Lung (tissue), 11 donors: ENCODE measurements at regions not wholly inside any gene's neighbourhood (a gene's known extent, or its start where the extent isn't known, plus 50 kb on each side); places are given as distances from the start of the nearest gene placed in this dataset.

Source experiments
- ATAC-seq: fragments of 200-7000 bp; cut with Tn5 transposase; one replicate; pipeline ENCODE4 v1.9.1; 2020; ENCODE audit warnings: moderate number of reproducible peaks; ENCODE audit not compliant: insufficient read depth, low FRiP score
- DNase-seq, 3 donors: peaks; one replicate each; pipeline ENCODE4 v3.0.0-alpha.2; 2013 to 2017
- H3K27ac ChIP-seq, 2 donors: one replicate each; pipeline ENCODE4 v1.5.1; 2013; ENCODE audit warnings: mild to moderate bottlenecking in 2 of 2, moderate library complexity in 2 of 2, control low read depth in 1 of 2, inconsistent platforms in 1 of 2, low read depth in 1 of 2, low read length in 1 of 2
- H3K27me3 ChIP-seq, 3 donors: one replicate each; pipeline ENCODE4 v1.5.1; 2013; ENCODE audit warnings: low read length in 2 of 3; ENCODE audit not compliant: control insufficient read depth in 3 of 3, insufficient read depth in 3 of 3
- H3K36me3 ChIP-seq, 4 donors: one replicate each; pipeline ENCODE4 v1.5.1; 2013; ENCODE audit warnings: low read length in 4 of 4, mild to moderate bottlenecking in 1 of 4, moderate library complexity in 1 of 4; ENCODE audit not compliant: control insufficient read depth in 4 of 4, insufficient read depth in 4 of 4
- H3K4me1 ChIP-seq, 5 donors: one replicate each; pipeline ENCODE4 v1.5.1; 2013; ENCODE audit warnings: low read length in 5 of 5, mild to moderate bottlenecking in 2 of 5, moderate library complexity in 1 of 5; ENCODE audit not compliant: control insufficient read depth in 5 of 5, insufficient read depth in 5 of 5
- H3K4me3 ChIP-seq: one replicate; pipeline ENCODE4 v1.5.1; 2013; ENCODE audit warnings: mild to moderate bottlenecking, control low read depth, moderate library complexity
- H3K9ac ChIP-seq, 2 donors: one replicate each; pipeline ENCODE4 v1.5.1; 2013; ENCODE audit warnings: low read length in 2 of 2, control low read depth in 1 of 2; ENCODE audit not compliant: insufficient read depth in 1 of 2
- H3K9me3 ChIP-seq, 4 donors: one replicate each; pipeline ENCODE4 v1.5.1; 2013; ENCODE audit warnings: low read length in 3 of 4, mild to moderate bottlenecking in 1 of 4, moderate library complexity in 1 of 4; ENCODE audit not compliant: control insufficient read depth in 4 of 4, insufficient read depth in 3 of 4
- WGBS, 2 donors: extraction: QIAGEN DNeasy Blood & Tissue Kit; methylation state at CpG; one replicate each; pipeline ENCODE4 v1.1.7; 2013; 5-methylcytosine and 5-hydroxymethylcytosine counted together
- TF ChIP-seq, protein P1 (sequence below): IDR thresholded peaks from 2 replicates; pipeline ENCODE4 v1.5.1; 2012; ENCODE audit warnings: mild to moderate bottlenecking; ENCODE audit errors: control extremely low read depth, extremely low read depth
- donor health status: control.
- donor health status: control.
- donor health status: Bipolar disorder and iron deficiency.
- donor health status: healthy.
- donor health status: DM: yes; HTN: yes; CAD: no.

GRCh38 chr5:44022622-44023021 lies 366.6 kb downstream of the FGF10 start:
- H3K27me3 ChIP-seq: no peaks in the 10 kb centered on the region
- no peaks in the 10 kb centered on the region for H3K36me3 ChIP-seq
- H3K4me3 ChIP-seq: no peak overlapping the region
- H3K4me1 ChIP-seq: peaks cover 0 to 4% (median 0%) of the 10 kb centered on the region in 5 donors
- H3K27ac ChIP-seq: no peak overlapping the region
- TF ChIP-seq, protein P1, sequence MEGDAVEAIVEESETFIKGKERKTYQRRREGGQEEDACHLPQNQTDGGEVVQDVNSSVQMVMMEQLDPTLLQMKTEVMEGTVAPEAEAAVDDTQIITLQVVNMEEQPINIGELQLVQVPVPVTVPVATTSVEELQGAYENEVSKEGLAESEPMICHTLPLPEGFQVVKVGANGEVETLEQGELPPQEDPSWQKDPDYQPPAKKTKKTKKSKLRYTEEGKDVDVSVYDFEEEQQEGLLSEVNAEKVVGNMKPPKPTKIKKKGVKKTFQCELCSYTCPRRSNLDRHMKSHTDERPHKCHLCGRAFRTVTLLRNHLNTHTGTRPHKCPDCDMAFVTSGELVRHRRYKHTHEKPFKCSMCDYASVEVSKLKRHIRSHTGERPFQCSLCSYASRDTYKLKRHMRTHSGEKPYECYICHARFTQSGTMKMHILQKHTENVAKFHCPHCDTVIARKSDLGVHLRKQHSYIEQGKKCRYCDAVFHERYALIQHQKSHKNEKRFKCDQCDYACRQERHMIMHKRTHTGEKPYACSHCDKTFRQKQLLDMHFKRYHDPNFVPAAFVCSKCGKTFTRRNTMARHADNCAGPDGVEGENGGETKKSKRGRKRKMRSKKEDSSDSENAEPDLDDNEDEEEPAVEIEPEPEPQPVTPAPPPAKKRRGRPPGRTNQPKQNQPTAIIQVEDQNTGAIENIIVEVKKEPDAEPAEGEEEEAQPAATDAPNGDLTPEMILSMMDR: no peak
- no peak overlapping the region for H3K9ac ChIP-seq
- ATAC-seq: no peak
- no peak for DNase-seq
- H3K9me3 ChIP-seq: no peaks in the 10 kb centered on the region

- no peak overlapping the region for H3K9ac ChIP-seq
- peaks cover 0 to 6% (median 1%) of the 10 kb centered on the region in 4 donors for H3K9me3 ChIP-seq
- DNase-seq (no peak), ATAC-seq (no peak)
- no peaks in the 10 kb centered on the region for H3K4me1 ChIP-seq
- no peaks in the 10 kb centered on the region for H3K36me3 ChIP-seq
- no peaks in the 10 kb centered on the region for H3K27me3 ChIP-seq
- TF ChIP-seq, protein P1: no peak
- H3K27ac ChIP-seq: no peak overlapping the region
- H3K4me3 ChIP-seq: no peak overlapping the region
- WGBS, 2 donors: 75 to 81% methylated on average over 2 of the region's 2 CpGs
Measured at GRCh38 chr5:44011518-44011917, 377.7 kb downstream of the FGF10 start.

DNA sequence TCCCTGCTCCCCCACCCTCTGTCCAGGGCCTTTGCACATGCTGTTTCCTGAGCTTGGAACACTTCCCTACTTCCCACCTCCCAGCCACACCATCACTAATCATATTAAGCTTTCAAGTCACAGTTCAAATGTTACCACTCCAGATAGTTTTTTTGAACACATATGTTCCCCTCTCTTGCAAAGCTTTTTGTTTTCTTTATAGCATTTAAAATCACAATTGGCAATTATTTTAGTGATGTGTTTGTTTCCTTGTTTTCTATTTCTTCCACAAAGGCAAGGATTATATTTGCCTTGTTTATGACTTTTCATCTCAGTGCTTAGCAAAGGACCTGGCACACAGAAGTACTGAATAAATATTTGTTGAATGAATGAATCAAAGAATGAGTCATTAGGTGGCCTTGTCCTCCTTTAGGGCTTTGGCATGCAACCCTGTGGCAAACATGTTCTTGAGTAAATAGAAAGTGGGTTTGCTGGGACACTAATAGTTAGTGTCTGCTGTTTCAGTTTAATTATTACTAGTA lies 386.8 kb downstream of the FGF10 start:
- no peak overlapping the region for H3K27ac ChIP-seq
- H3K4me3 ChIP-seq: no peak overlapping the region
- DNase-seq: no peak
- no peaks in the 10 kb centered on the region for H3K36me3 ChIP-seq
- H3K9ac ChIP-seq: no peak overlapping the region
- H3K9me3 ChIP-seq: no peaks in the 10 kb centered on the region
- TF ChIP-seq, protein P1: no peak
- H3K4me1 ChIP-seq: peaks cover 0 to 49% (median 4%) of the 10 kb centered on the region in 5 donors
- peak; percentile 73 for ATAC-seq
- no peaks in the 10 kb centered on the region for H3K27me3 ChIP-seq
